GM21360 (cell line): ENCODE measurements at regions not wholly inside any gene's neighbourhood (a gene's known extent, or its start where the extent isn't known, plus 50 kb on each side); places are given as distances from the start of the nearest gene placed in this dataset.

Source experiments
- ATAC-seq: cut with Tn5 transposase; IDR thresholded peaks from one replicate; pipeline ENCODE4 v1.9.1; 2021; ENCODE audit warnings: mild to moderate bottlenecking, moderate library complexity; ENCODE audit not compliant: unreplicated experiment

DNA sequence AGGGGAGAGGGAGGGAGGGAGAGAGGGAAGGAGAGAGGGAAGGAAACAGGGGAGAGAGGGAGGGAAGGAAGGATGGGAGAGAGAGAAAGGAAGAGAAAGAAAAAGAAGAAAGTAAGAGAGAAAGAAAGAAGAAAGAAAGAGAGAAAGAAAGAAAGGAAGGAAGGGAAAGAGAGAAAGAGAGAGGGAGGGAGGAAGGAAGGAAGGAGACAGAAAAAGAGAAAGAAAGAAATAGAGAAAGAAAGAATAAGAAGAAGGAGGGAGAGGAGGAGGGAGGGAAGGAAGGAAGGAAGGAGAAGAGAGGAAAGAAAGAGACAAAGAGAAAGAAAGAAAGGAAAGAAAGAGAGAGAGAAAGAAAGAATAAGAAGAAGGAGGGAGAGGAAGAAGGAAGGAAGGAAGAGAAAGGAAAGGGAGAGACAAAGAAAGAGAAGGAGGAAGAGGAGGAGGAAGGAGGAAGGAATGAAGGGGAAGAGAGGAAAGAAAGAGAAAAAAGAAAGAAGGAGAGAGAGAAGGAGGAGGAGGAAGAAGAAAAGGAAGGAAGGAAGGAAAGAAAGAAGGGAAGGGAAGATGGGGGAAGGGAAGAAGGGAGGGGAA lies 189.6 kb downstream of the PARM1 start:
- no peak for ATAC-seq

- no peak for ATAC-seq
These were observed 185.8 kb downstream of the PARM1 start for GRCh38 chr4:75118739-75119138.

DNA sequence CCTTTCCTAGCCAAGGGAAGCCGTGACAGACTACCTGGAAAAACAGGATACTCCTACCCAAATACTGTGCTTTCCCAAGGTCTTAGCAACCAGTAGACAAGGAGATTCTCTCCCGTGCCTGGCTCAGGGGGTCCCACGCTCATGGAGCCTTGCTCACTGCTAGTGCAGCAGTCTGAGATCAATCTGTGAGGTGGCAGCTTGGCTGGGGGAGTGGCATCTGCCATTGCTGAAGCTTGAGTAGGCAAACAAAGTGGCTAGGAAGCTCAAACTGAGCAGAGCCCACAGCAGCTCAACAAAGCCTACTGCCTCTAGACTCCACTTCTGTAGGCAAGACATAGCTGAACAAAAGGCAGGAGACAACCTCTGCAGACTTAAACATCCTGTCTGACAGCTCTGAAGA lies 177.1 kb downstream of the PARM1 start:
- ATAC-seq = no peak

DNA sequence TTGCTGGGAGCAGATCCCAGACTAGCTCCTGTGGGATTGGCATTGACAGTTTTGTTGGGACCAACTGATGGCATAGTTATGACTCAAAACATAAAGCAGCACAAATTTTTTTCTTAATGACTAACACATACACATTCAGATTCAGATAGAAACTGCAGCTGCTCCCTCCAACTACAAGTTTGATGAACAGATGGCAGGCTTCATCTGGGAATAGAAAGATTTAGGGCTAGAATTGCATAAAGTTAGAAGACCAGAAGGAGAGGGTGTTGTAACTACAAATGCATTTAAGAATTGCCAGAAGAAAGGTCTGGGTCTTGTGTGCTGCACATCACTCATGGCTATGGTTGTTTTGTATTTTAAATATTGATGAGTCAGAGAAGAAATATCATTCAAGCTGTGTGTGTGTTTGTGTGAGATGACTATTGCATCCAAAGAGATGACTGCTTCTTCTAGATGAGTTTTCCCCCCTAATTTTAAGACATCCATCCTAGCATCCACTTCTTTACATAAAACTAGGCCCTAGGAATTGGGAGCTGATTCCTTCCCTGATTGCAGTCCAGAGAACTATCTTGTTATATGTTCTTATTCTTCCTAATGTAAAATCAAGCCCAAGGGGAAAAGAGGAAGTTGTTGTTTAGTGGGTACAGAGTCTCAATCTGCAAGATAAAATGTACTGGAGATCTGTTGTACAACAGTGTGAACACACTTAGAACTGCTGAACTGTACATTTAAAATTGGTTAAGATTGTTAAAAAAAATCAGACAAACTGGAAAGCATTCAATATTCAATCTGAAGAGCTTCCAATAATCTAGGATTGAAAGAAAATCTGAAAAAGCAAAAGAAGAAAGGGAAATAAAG lies 175.1 kb downstream of the PARM1 start:
- ATAC-seq = no peak

GRCh38 chr4:75102787-75103085 lies 169.8 kb downstream of the PARM1 start:
- ATAC-seq = no peak

- peak; percentile 50 for ATAC-seq
These were observed 169.2 kb downstream of the PARM1 start for GRCh38 chr4:75101906-75102786.
